K562 (cell line): ENCODE measurements at regions not wholly inside any gene's neighbourhood (a gene's known extent, or its start where the extent isn't known, plus 50 kb on each side); places are given as distances from the start of the nearest gene placed in this dataset.

Experiments
- ATAC-seq: fragments of 200-7000 bp; cut with Tn5 transposase; 3 replicates; pipeline ENCODE4 v1.9.1; 2020; ENCODE audit warnings: moderate library complexity
- BruUV-seq: library from RNA; stranded (reverse); fragments of 400-500 nt; replicated peaks from 2 replicates; lab custom pipeline; 2021; lab: Mats Ljungman, UMichigan
- CTCF ChIA-PET: fragments of 300-600 bp; formaldehyde crosslinking; extraction: SDS; loops from one replicate; lab custom pipeline; 2021; ENCODE audit warnings: low intra/inter-chr PET ratio; lab: Yijun Ruan, JAX
- POLR2A ChIA-PET: fragments of 300-600, 350-650 bp; sonication (Branson Sonifier 250); formaldehyde crosslinking; extraction: SDS; loops from one replicate; lab custom pipeline; 2021; ENCODE audit warnings: antibody characterized with exemption, inconsistent platforms; lab: Yijun Ruan, JAX
- DNase-seq, 4 experiments: peaks; one replicate each; pipeline versions ENCODE4 v3.0.0 to v3.0.0-alpha.2; 2011 to 2018; ENCODE audit warnings: low spot score in 3 of 4, mixed read lengths in 3 of 4; ENCODE audit errors: extremely low read depth in 1 of 4
- FAIRE-seq: peaks from 2 replicates; lab custom pipeline; 2011; peaks lifted over from hg19 to GRCh38; lab: Jason Lieb, UNC
- H2AFZ ChIP-seq: 2 replicates; pipeline ENCODE4 v1.6.0; 2011; ENCODE audit warnings: low read depth, low read length, control low read depth, inconsistent platforms
- H3K27ac ChIP-seq: fragments of 200-600 bp; 3 replicates; pipeline ENCODE4 v1.8.0; 2011; ENCODE audit warnings: low read depth, mild to moderate bottlenecking, control low read depth, inconsistent platforms, low read length, moderate library complexity, mixed read lengths; ENCODE audit errors: extremely low read depth
- H3K27me3 ChIP-seq, 2 experiments: fragments of 300-600 bp in 1 of 2; 2 replicates in 1 of 2; 3 replicates in 1 of 2; pipeline versions ENCODE4 v1.6.0 to v1.8.0; 2011; ENCODE audit warnings: inconsistent platforms in 2 of 2, low read length in 2 of 2, mild to moderate bottlenecking in 1 of 2, mixed read lengths in 1 of 2, moderate library complexity in 1 of 2; ENCODE audit not compliant: control insufficient read depth in 2 of 2, insufficient read depth in 2 of 2
- H3K36me3 ChIP-seq: fragments of 300-600 bp; 3 replicates; pipeline ENCODE4 v1.8.0; 2011; ENCODE audit warnings: mild to moderate bottlenecking, low read length, inconsistent platforms; ENCODE audit not compliant: control insufficient read depth, insufficient read depth
- H3K4me1 ChIP-seq, 2 experiments: fragments of 200-600 bp in 1 of 2; replicated peaks in 1 of 2; 2 replicates in 1 of 2; 3 replicates in 1 of 2; pipeline versions ENCODE4 v1.5.1 to v1.8.0; 2011; ENCODE audit warnings: inconsistent platforms in 2 of 2, low read length in 2 of 2, mild to moderate bottlenecking in 1 of 2, mixed read lengths in 1 of 2, moderate library complexity in 1 of 2; ENCODE audit not compliant: control insufficient read depth in 2 of 2, insufficient read depth in 2 of 2
- H3K4me2 ChIP-seq: 2 replicates; pipeline ENCODE4 v1.6.1; 2011; ENCODE audit warnings: low read length, control low read depth, inconsistent platforms, mixed read lengths; ENCODE audit not compliant: insufficient read depth
- H3K4me3 ChIP-seq: fragments of 200-600 bp; sonication (generic), shearing (Covaris generic); 2 replicates; pipeline ENCODE4 v1.5.1; 2016; ENCODE audit warnings: control low read depth, inconsistent platforms
- H3K79me2 ChIP-seq: fragments of 200-600 bp; 3 replicates; pipeline ENCODE4 v1.8.0; 2011; ENCODE audit warnings: low read length, inconsistent platforms; ENCODE audit not compliant: control insufficient read depth, insufficient read depth
- H3K9ac ChIP-seq, 2 experiments: 2 replicates each; pipeline versions ENCODE4 v1.6.0 to v1.6.1; 2011; ENCODE audit warnings: low read depth in 2 of 2, low read length in 2 of 2, control low read depth in 1 of 2, inconsistent platforms in 1 of 2, mild to moderate bottlenecking in 1 of 2, mixed read lengths in 1 of 2; ENCODE audit not compliant: insufficient read depth in 1 of 2
- H3K9me1 ChIP-seq: one replicate; pipeline ENCODE4 v1.6.0; 2011; ENCODE audit warnings: inconsistent platforms, mild to moderate bottlenecking, low read length, moderate library complexity; ENCODE audit not compliant: control insufficient read depth, insufficient read depth
- H3K9me3 ChIP-seq: replicated peaks from 2 replicates; pipeline ENCODE4 v1.5.1; 2011; ENCODE audit warnings: low read depth, low read length, inconsistent platforms; ENCODE audit not compliant: control insufficient read depth, insufficient read depth
- H4K20me1 ChIP-seq: replicated peaks from 2 replicates; pipeline ENCODE4 v1.6.1; 2011; ENCODE audit warnings: low read length, inconsistent platforms, mixed read lengths; ENCODE audit not compliant: control insufficient read depth, insufficient read depth
- ATF2 ChIP-seq: sonication (generic); formaldehyde crosslinking; IDR thresholded peaks from 2 replicates; pipeline ENCODE4 v1.8.1; 2022; ENCODE audit warnings: missing genetic modification reagents
- EP400 ChIP-seq: fragments of 450-650 bp; IDR thresholded peaks from 2 replicates; pipeline ENCODE4 v1.6.1; 2017; ENCODE audit warnings: antibody characterized with exemption, mild to moderate bottlenecking, moderate library complexity
- ETS1 ChIP-seq: conservative IDR thresholded peaks from 2 replicates; pipeline ENCODE4 v1.6.1; 2011; ENCODE audit warnings: low read depth, mild to moderate bottlenecking, low read length; ENCODE audit not compliant: control insufficient read depth
- FOXK1 ChIP-seq: sonication (generic); formaldehyde crosslinking; IDR thresholded peaks from 2 replicates; pipeline ENCODE4 v1.8.0; 2022; ENCODE audit warnings: missing genetic modification reagents, mild to moderate bottlenecking, borderline replicate concordance
- FOXP1 ChIP-seq: sonication (generic); formaldehyde crosslinking; IDR thresholded peaks from 2 replicates; pipeline ENCODE4 v1.8.0; 2022; ENCODE audit warnings: mild to moderate bottlenecking, missing genetic modification reagents
- NCOR1 ChIP-seq: fragments of 450-650 bp; IDR thresholded peaks from 2 replicates; pipeline ENCODE4 v1.6.1; 2016; ENCODE audit warnings: mild to moderate bottlenecking, moderate library complexity
- NFE2 ChIP-seq: IDR thresholded peaks from 2 replicates; pipeline ENCODE4 v1.6.1; 2014; ENCODE audit warnings: antibody characterized with exemption, low read depth
- PCBP2 ChIP-seq: fragments of 200-400 bp; formaldehyde crosslinking; IDR thresholded peaks from 2 replicates; pipeline ENCODE4 v1.6.1; 2018; ENCODE audit warnings: low read length, low read depth, mild to moderate bottlenecking, moderate library complexity; ENCODE audit not compliant: poor library complexity, severe bottlenecking
- PRMT5 ChIP-seq: sonication (generic); formaldehyde crosslinking; IDR thresholded peaks from 2 replicates; pipeline ENCODE4 v1.5.0; 2020; ENCODE audit warnings: missing genetic modification reagents
- RBM17 ChIP-seq: fragments of 200-400 bp; formaldehyde crosslinking; IDR thresholded peaks from 2 replicates; pipeline ENCODE4 v1.6.1; 2017; ENCODE audit warnings: low read depth, mild to moderate bottlenecking, low read length, borderline replicate concordance
- RERE ChIP-seq: sonication (generic); formaldehyde crosslinking; IDR thresholded peaks from 2 replicates; pipeline ENCODE4 v1.8.0; 2023; ENCODE audit warnings: missing genetic modification reagents, mild to moderate bottlenecking, borderline replicate concordance
- SMAD2 ChIP-seq: fragments of 150-350 bp; IDR thresholded peaks from 2 replicates; pipeline ENCODE4 v1.6.1; 2014; ENCODE audit warnings: low read depth, mild to moderate bottlenecking, low read length
- SOX6 ChIP-seq: fragments of 450-650 bp; IDR thresholded peaks from 2 replicates; pipeline ENCODE4 v1.6.1; 2014; ENCODE audit warnings: mild to moderate bottlenecking
- ZBTB12 ChIP-seq: fragments of 250-450 bp; sonication (Bioruptor Pico); IDR thresholded peaks from 2 replicates; pipeline ENCODE4 v1.4.0; 2020
- ZNF445 ChIP-seq: fragments of 250-450 bp; sonication (Bioruptor Pico); IDR thresholded peaks from 2 replicates; pipeline ENCODE4 v1.4.0; 2020; ENCODE audit warnings: low read depth, mild to moderate bottlenecking, moderate library complexity
- WGBS: fragments of 100-300 bp; shearing (Covaris generic); methylation state at CpG from one replicate; pipeline ENCODE4 v1.1.6; 2016; ENCODE audit warnings: low coverage, mixed read lengths; ENCODE audit not compliant: insufficient coverage; ENCODE audit errors: missing lambda C conversion rate; 5-methylcytosine and 5-hydroxymethylcytosine counted together
- in situ Hi-C: fragments of 300-500 bp; cut with MboI; formaldehyde crosslinking; loops from 4 replicates; pipeline ENCODE4 v1.15.0; 2018; ENCODE audit warnings: inconsistent platforms, mixed read lengths
- intact Hi-C: fragments of 100-400 bp; cut with micrococcal nuclease; formaldehyde crosslinking; loops from 2 replicates; pipeline ENCODE4 v1.14.2; 2022

- Histone ChIP-seq H3K4me1 (no peaks in the 10 kb centered on the region), H3K36me3 (no peaks in the 10 kb centered on the region), H3K27ac (no peak overlapping the region), H3K79me2 (no peaks in the 10 kb centered on the region), H3K9me3 (no peaks in the 10 kb centered on the region), H4K20me1 (no peaks in the 10 kb centered on the region), H3K9me1 (no peaks in the 10 kb centered on the region), H3K27me3 (peaks cover 0 to 18% of the 10 kb centered on the region in 2 experiments; a peak in 3 of 5 replicates), H3K9ac (no peak overlapping the region), H3K4me3 (no peak overlapping the region), H2AFZ (no peak overlapping the region), H3K4me2 (no peak overlapping the region)
- no peak for FAIRE-seq
- no TSS peak for BruUV-seq
- ATAC-seq = no peak
- WGBS = 0% methylated on average over 1 of the region's 1 CpG
- intact Hi-C loops (no loop called here), in situ Hi-C loops (no loop called here)
- ChIA-PET POLR2A (no interaction called here), CTCF (no interaction called here)
- no peak for DNase-seq
- TF ChIP-seq RBM17 = no peak
- no peak for TF ChIP-seq EP400
- TF ChIP-seq FOXP1 = no peak
- TF ChIP-seq SOX6 = no peak
- no peak for TF ChIP-seq RERE
- no peak for TF ChIP-seq ATF2
- no peak for TF ChIP-seq ZNF445 (CRISPR knock-in tag)
- no peak for TF ChIP-seq NFE2
- TF ChIP-seq SMAD2 = no peak
- no peak for TF ChIP-seq ZBTB12
- TF ChIP-seq ETS1 = no peak
- no peak for TF ChIP-seq FOXK1 (CRISPR knock-in tag)
- TF ChIP-seq PRMT5 (CRISPR knock-in tag) = no peak
- TF ChIP-seq PCBP2 = no peak
- TF ChIP-seq NCOR1 = no peak
Observed at GRCh38 chr5:74187757-74188156, 452.8 kb downstream of the ENC1 start.
